Thoracic aorta (tissue), 2 donors: ENCODE measurements at regions not wholly inside any gene's neighbourhood (a gene's known extent, or its start where the extent isn't known, plus 50 kb on each side); places are given as distances from the start of the nearest gene placed in this dataset.

Experiments
- ATAC-seq: fragments of 150-250 bp; one replicate; pipeline ENCODE4 v1.8.0; 2017; ENCODE audit warnings: low read depth; ENCODE audit not compliant: insufficient number of reproducible peaks, low FRiP score
- DNase-seq: peaks from one replicate; pipeline ENCODE4 v3.0.0-alpha.2; 2020; ENCODE audit warnings: low spot score
- H3K27ac ChIP-seq, 2 donors: fragments of 200-600 bp; sonication (generic); 1 replicate in 1 of 2; 2 replicates in 1 of 2; pipeline ENCODE4 v1.5.1; 2016; ENCODE audit warnings: mild to moderate bottlenecking in 2 of 2, moderate library complexity in 2 of 2
- H3K27me3 ChIP-seq: fragments of 200-600 bp; sonication (generic); replicated peaks from 2 replicates; pipeline ENCODE4 v1.6.0; 2016; ENCODE audit warnings: mild to moderate bottlenecking; ENCODE audit not compliant: insufficient read depth
- H3K36me3 ChIP-seq: fragments of 200-600 bp; sonication (generic); one replicate; pipeline ENCODE4 v1.5.1; 2016
- H3K4me1 ChIP-seq, 2 donors: fragments of 200-600 bp; sonication (generic); 1 replicate in 1 of 2; 2 replicates in 1 of 2; pipeline versions ENCODE4 v1.5.1 to v1.6.0; 2016; ENCODE audit warnings: low read depth in 2 of 2, mild to moderate bottlenecking in 1 of 2; ENCODE audit not compliant: control insufficient read depth in 1 of 2
- H3K4me3 ChIP-seq: fragments of 200-600 bp; sonication (generic); 2 replicates; pipeline ENCODE4 v1.5.1; 2016; ENCODE audit warnings: mild to moderate bottlenecking
- H3K9me3 ChIP-seq: fragments of 200-600 bp; sonication (generic); 2 replicates; pipeline ENCODE4 v1.5.1; 2016
- CTCF ChIP-seq: fragments of 200-600 bp; sonication (generic); IDR thresholded peaks from one replicate; pipeline ENCODE4 v1.5.1; 2019; ENCODE audit warnings: antibody characterized with exemption

GRCh38 chr13:97057176-97057575 is 62.9 kb upstream of the OXGR1 start:
- no peaks in the 10 kb centered on the region for H3K27me3 ChIP-seq
- H3K4me1 ChIP-seq: no peaks in the 10 kb centered on the region
- DNase-seq (no peak), ATAC-seq (no peak)
- no peak overlapping the region for H3K4me3 ChIP-seq
- peaks cover 2% of the 10 kb centered on the region for H3K9me3 ChIP-seq
- TF ChIP-seq CTCF: no peak
- H3K36me3 ChIP-seq: no peaks in the 10 kb centered on the region
- H3K27ac ChIP-seq: no peak overlapping the region

- Histone ChIP-seq H3K36me3 (no peaks in the 10 kb centered on the region), H3K27ac (no peak overlapping the region), H3K4me3 (no peak overlapping the region), H3K4me1 (no peaks in the 10 kb centered on the region), H3K27me3 (no peaks in the 10 kb centered on the region), H3K9me3 (peaks cover 2% of the 10 kb centered on the region)
- ATAC-seq (no peak), DNase-seq (no peak)
- TF ChIP-seq CTCF: no peak
These were observed 64.1 kb upstream of the OXGR1 start for GRCh38 chr13:97058391-97058790.

- H3K27me3 ChIP-seq: no peaks in the 10 kb centered on the region
These were observed 64.7 kb upstream of the OXGR1 start for GRCh38 chr13:97058926-97059325.

GRCh38 chr13:97067017-97067895 is 73.0 kb upstream of the OXGR1 start:
- no peak for TF ChIP-seq CTCF

More at GRCh38 chr13:97058926-97059325, 64.7 kb upstream of the OXGR1 start:
- Histone ChIP-seq H3K9me3 (peaks cover under 1% of the 10 kb centered on the region), H3K36me3 (no peaks in the 10 kb centered on the region), H3K4me3 (no peak overlapping the region), H3K4me1 (no peaks in the 10 kb centered on the region), H3K27ac (no peak overlapping the region)
- DNase-seq (no peak), ATAC-seq (no peak)
- no peak for TF ChIP-seq CTCF

GRCh38 chr13:97068151-97068550 is 73.9 kb upstream of the OXGR1 start:
- ATAC-seq: no peak

More at GRCh38 chr13:97067017-97067895, 73.0 kb upstream of the OXGR1 start:
- DNase-seq (no peak), ATAC-seq (no peak)
- H3K27me3 ChIP-seq: no peaks in the 10 kb centered on the region
- H3K36me3 ChIP-seq: no peaks in the 10 kb centered on the region
- H3K4me3 ChIP-seq: no peak overlapping the region
- no peak overlapping the region for H3K27ac ChIP-seq
- H3K4me1 ChIP-seq: no peaks in the 10 kb centered on the region
- H3K9me3 ChIP-seq: no peaks in the 10 kb centered on the region

More at GRCh38 chr13:97068151-97068550, 73.9 kb upstream of the OXGR1 start:
- no peak for DNase-seq
- H3K4me3 ChIP-seq: no peak overlapping the region
- H3K27ac ChIP-seq: no peak overlapping the region
- no peak for TF ChIP-seq CTCF
- no peaks in the 10 kb centered on the region for H3K9me3 ChIP-seq
- H3K4me1 ChIP-seq: no peaks in the 10 kb centered on the region
- no peaks in the 10 kb centered on the region for H3K27me3 ChIP-seq
- no peaks in the 10 kb centered on the region for H3K36me3 ChIP-seq
